HEK293 (cell line): ENCODE measurements at regions not wholly inside any gene's neighbourhood (a gene's known extent, or its start where the extent isn't known, plus 50 kb on each side); places are given as distances from the start of the nearest gene placed in this dataset.

Experiments
- CTCF ChIA-PET: fragments of 350-600 bp; formaldehyde crosslinking; extraction: SDS; loops from one replicate; lab custom pipeline; 2021; ENCODE audit warnings: antibody characterized with exemption; lab: Yijun Ruan, JAX
- POLR2A ChIA-PET: fragments of 300-600 bp; formaldehyde crosslinking; extraction: SDS; loops from one replicate; lab custom pipeline; 2020; ENCODE audit warnings: antibody characterized with exemption, inconsistent platforms; lab: Yijun Ruan, JAX
- H3K27ac ChIP-seq: fragments of 200-500 bp; sonication (Bioruptor generic); 2 replicates; pipeline ENCODE4 v1.5.1; 2014; ENCODE audit warnings: low read depth, low read length, control low read depth, inconsistent platforms; ENCODE audit errors: extremely low read depth
- H3K36me3 ChIP-seq, 2 experiments: fragments of 200-500 bp in 1 of 2; sonication (Bioruptor generic) in 1 of 2; 1 replicate in 1 of 2; 2 replicates in 1 of 2; pipeline ENCODE4 v1.5.1; 2014 to 2017; ENCODE audit warnings: inconsistent platforms in 2 of 2, low read length in 2 of 2; ENCODE audit not compliant: control insufficient read depth in 2 of 2, insufficient read depth in 1 of 2
- H3K4me1 ChIP-seq: fragments of 200-500 bp; sonication (Bioruptor generic); 2 replicates; pipeline ENCODE4 v1.5.1; 2014; ENCODE audit warnings: mild to moderate bottlenecking, low read length, inconsistent platforms; ENCODE audit not compliant: control insufficient read depth, insufficient read depth
- H3K4me3 ChIP-seq: 2 replicates; pipeline ENCODE4 v1.5.1; 2011; ENCODE audit warnings: low read depth, mild to moderate bottlenecking, control low read depth, low read length, moderate library complexity
- H3K9me3 ChIP-seq: fragments of 200-500 bp; sonication (Bioruptor generic); 2 replicates; pipeline ENCODE4 v1.5.1; 2014; ENCODE audit warnings: low read depth, low read length, inconsistent platforms; ENCODE audit not compliant: control insufficient read depth, insufficient read depth
- BCL11B ChIP-seq: fragments of 450-650 bp; formaldehyde crosslinking; IDR thresholded peaks from 2 replicates; pipeline ENCODE4 v1.5.1; 2016; ENCODE audit warnings: low read depth, missing biosample characterization, missing genetic modification characterization
- HOXA7 ChIP-seq: sonication (generic); formaldehyde crosslinking; IDR thresholded peaks from 2 replicates; pipeline ENCODE4 v1.8.1; 2022; ENCODE audit warnings: missing genetic modification reagents, borderline replicate concordance
- YY1 ChIP-seq: fragments of 450-650 bp; formaldehyde crosslinking; IDR thresholded peaks from 2 replicates; pipeline ENCODE4 v1.5.1; 2018; ENCODE audit warnings: missing biosample characterization, missing genetic modification characterization
- ZBTB48 ChIP-seq: fragments of 450-650 bp; formaldehyde crosslinking; IDR thresholded peaks from 2 replicates; pipeline ENCODE4 v1.5.1; 2016; ENCODE audit warnings: missing biosample characterization, missing genetic modification characterization
- ZFP69B ChIP-seq: fragments of 450-650 bp; formaldehyde crosslinking; IDR thresholded peaks from 2 replicates; pipeline ENCODE4 v1.5.1; 2016; ENCODE audit warnings: missing biosample characterization, missing genetic modification characterization
- ZNF184 ChIP-seq: fragments of 450-650 bp; IDR thresholded peaks from 2 replicates; pipeline ENCODE4 v1.5.1; 2018; ENCODE audit warnings: missing biosample characterization, mild to moderate bottlenecking, missing genetic modification characterization
- ZNF37A ChIP-seq: fragments of 450-650 bp; IDR thresholded peaks from 2 replicates; pipeline ENCODE4 v1.5.1; 2018; ENCODE audit warnings: missing biosample characterization, missing genetic modification characterization
- ZNF416 ChIP-seq: fragments of 450-650 bp; formaldehyde crosslinking; IDR thresholded peaks from 2 replicates; pipeline ENCODE4 v1.5.1; 2016; ENCODE audit warnings: missing biosample characterization, missing genetic modification characterization
- ZNF529 ChIP-seq: fragments of 450-650 bp; formaldehyde crosslinking; IDR thresholded peaks from 2 replicates; pipeline ENCODE4 v1.5.1; 2017; ENCODE audit warnings: missing genetic modification characterization, missing biosample characterization; ENCODE audit not compliant: insufficient replicate concordance
- ZNF549 ChIP-seq: fragments of 450-650 bp; IDR thresholded peaks from 2 replicates; pipeline ENCODE4 v1.5.1; 2018; ENCODE audit warnings: missing biosample characterization, missing genetic modification characterization, mild to moderate bottlenecking, inconsistent platforms, moderate library complexity
- ZNF629 ChIP-seq: fragments of 450-650 bp; formaldehyde crosslinking; IDR thresholded peaks from 2 replicates; pipeline ENCODE4 v1.5.1; 2017; ENCODE audit warnings: missing biosample characterization, missing genetic modification characterization
- ZNF658 ChIP-seq: fragments of 450-650 bp; formaldehyde crosslinking; IDR thresholded peaks from 2 replicates; pipeline ENCODE4; 2016; ENCODE audit warnings: missing biosample characterization, missing genetic modification characterization
- ZNF791 ChIP-seq: fragments of 450-650 bp; formaldehyde crosslinking; IDR thresholded peaks from 2 replicates; pipeline ENCODE4 v1.5.1; 2016; ENCODE audit warnings: missing biosample characterization, missing genetic modification characterization
- TF ChIP-seq, protein P1 (sequence below): fragments of 450-650 bp; formaldehyde crosslinking; IDR thresholded peaks from 2 replicates; pipeline ENCODE4 v1.5.1; 2016; ENCODE audit warnings: missing biosample characterization, missing genetic modification characterization
- TF ChIP-seq, protein P2 (sequence below): sonication (generic); formaldehyde crosslinking; IDR thresholded peaks from 2 replicates; pipeline ENCODE4 v1.8.1; 2022; ENCODE audit warnings: mild to moderate bottlenecking, moderate library complexity, missing genetic modification reagents
- TF ChIP-seq, protein P3 (sequence below): fragments of 450-650 bp; IDR thresholded peaks from 2 replicates; pipeline ENCODE4 v1.5.1; 2018; ENCODE audit warnings: missing biosample characterization, mild to moderate bottlenecking, missing genetic modification characterization
- TF ChIP-seq, protein P4 (sequence below): fragments of 450-650 bp; IDR thresholded peaks from 2 replicates; pipeline ENCODE4 v1.5.1; 2018; ENCODE audit warnings: missing biosample characterization, missing genetic modification characterization
- TF ChIP-seq, protein P5 (sequence below): fragments of 450-650 bp; formaldehyde crosslinking; IDR thresholded peaks from 2 replicates; pipeline ENCODE4 v1.5.1; 2017; ENCODE audit warnings: missing biosample characterization, mild to moderate bottlenecking, missing genetic modification characterization, moderate library complexity

DNA sequence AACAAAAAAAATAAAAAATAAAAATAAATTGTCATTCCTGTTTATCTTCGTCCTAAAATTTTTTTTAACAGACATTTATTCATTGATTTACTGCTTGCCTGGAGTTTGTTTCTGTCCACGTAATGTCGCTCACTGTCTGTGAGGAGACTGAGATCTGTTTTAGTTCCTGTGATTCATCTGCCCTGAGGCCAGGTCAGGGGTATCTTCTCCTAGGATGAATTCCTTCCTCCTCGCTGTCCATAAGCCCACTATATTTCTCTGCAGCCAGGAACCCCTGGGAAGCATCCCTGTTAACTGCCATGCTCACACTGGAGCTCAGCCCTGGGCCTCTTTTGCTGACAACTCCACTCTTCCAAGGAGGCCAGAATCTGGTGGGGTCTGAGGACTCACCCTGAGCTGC, 682.0 kb downstream of the MTRR start (continued):
- no peak for TF ChIP-seq ZNF529 (tag by site-specific recombination)
- TF ChIP-seq, protein P1, sequence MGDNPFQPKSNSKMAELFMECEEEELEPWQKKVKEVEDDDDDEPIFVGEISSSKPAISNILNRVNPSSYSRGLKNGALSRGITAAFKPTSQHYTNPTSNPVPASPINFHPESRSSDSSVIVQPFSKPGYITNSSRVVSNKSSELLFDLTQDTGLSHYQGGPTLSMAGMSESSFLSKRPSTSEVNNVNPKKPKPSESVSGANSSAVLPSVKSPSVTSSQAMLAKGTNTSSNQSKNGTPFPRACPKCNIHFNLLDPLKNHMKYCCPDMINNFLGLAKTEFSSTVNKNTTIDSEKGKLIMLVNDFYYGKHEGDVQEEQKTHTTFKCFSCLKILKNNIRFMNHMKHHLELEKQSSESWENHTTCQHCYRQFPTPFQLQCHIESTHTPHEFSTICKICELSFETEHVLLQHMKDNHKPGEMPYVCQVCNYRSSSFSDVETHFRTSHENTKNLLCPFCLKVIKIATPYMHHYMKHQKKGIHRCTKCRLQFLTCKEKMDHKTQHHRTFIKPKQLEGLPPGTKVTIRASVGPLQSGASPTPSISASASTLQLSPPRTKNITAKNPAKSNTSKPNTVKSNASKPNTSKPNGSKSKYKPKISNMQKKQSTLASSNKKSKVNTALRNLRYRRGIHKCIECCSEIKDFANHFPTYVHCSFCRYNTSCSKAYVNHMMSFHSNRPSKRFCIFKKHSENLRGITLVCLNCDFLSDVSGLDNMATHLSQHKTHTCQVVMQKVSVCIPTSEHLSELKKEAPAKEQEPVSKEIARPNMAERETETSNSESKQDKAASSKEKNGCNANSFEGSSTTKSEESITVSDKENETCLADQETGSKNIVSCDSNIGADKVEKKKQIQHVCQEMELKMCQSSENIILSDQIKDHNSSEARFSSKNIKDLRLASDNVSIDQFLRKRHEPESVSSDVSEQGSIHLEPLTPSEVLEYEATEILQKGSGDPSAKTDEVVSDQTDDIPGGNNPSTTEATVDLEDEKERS, result no peak
- TF ChIP-seq, protein P2, sequence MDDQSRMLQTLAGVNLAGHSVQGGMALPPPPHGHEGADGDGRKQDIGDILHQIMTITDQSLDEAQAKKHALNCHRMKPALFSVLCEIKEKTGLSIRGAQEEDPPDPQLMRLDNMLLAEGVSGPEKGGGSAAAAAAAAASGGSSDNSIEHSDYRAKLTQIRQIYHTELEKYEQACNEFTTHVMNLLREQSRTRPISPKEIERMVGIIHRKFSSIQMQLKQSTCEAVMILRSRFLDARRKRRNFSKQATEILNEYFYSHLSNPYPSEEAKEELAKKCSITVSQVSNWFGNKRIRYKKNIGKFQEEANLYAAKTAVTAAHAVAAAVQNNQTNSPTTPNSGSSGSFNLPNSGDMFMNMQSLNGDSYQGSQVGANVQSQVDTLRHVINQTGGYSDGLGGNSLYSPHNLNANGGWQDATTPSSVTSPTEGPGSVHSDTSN (CRISPR knock-in tag), result no peak

DNA sequence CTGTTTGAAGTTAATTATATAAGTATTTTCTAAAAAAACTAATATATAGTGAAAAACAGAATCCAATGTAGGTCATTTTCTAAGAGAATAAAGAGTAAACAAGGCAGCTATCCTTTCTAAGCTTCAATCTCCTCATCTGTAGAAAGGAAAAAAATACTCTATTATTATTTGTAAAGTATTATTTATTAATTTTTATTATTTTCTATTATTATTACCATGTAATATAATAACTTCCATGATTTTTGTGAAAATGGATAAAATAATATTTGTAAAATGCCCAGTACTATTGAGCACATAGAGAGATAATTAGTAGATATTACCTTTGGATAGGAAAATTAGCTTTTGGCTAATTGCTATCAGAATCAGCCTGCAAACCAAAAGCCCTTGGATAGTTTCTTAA, 684.4 kb downstream of the MTRR start:
- Histone ChIP-seq H3K4me1 (no peaks in the 10 kb centered on the region), H3K36me3 (no peaks in the 10 kb centered on the region), H3K9me3 (no peaks in the 10 kb centered on the region; the same call in none of the 2 replicates), H3K4me3 (no peak overlapping the region), H3K27ac (no peak overlapping the region)
- ChIA-PET CTCF (no interaction called here), POLR2A (no interaction called here)
- TF ChIP-seq ZNF629 (tag by site-specific recombination) (no peak), ZNF416 (tag by site-specific recombination) (no peak), ZFP69B (no peak), ZNF184 (tag by site-specific recombination) (no peak)
- TF ChIP-seq, protein P3, sequence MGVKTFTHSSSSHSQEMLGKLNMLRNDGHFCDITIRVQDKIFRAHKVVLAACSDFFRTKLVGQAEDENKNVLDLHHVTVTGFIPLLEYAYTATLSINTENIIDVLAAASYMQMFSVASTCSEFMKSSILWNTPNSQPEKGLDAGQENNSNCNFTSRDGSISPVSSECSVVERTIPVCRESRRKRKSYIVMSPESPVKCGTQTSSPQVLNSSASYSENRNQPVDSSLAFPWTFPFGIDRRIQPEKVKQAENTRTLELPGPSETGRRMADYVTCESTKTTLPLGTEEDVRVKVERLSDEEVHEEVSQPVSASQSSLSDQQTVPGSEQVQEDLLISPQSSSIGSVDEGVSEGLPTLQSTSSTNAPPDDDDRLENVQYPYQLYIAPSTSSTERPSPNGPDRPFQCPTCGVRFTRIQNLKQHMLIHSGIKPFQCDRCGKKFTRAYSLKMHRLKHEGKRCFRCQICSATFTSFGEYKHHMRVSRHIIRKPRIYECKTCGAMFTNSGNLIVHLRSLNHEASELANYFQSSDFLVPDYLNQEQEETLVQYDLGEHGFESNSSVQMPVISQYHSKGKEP, result no peak
- TF ChIP-seq, protein P4, sequence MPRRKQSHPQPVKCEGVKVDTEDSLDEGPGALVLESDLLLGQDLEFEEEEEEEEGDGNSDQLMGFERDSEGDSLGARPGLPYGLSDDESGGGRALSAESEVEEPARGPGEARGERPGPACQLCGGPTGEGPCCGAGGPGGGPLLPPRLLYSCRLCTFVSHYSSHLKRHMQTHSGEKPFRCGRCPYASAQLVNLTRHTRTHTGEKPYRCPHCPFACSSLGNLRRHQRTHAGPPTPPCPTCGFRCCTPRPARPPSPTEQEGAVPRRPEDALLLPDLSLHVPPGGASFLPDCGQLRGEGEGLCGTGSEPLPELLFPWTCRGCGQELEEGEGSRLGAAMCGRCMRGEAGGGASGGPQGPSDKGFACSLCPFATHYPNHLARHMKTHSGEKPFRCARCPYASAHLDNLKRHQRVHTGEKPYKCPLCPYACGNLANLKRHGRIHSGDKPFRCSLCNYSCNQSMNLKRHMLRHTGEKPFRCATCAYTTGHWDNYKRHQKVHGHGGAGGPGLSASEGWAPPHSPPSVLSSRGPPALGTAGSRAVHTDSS (tag by site-specific recombination), result no peak

DNA sequence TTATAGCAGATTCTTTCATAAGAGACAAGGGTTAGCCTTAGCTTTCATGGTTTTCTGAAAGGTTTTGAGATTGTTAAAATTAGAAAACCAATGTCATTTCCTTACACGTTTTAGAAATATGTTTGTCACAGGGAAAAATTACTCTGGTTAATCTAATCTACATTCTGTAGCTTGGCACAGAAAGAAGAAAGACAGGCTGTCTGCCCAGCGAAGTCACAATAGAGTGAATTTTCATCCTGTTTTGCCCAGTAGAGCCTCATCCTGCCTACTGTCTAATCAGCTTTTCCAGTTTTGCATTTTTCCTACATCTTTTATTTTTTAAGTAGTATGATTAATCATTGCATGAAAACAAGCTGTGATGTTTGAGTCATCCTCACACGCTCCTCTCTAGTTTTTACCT, 688.8 kb downstream of the MTRR start:
- TF ChIP-seq, protein P5, sequence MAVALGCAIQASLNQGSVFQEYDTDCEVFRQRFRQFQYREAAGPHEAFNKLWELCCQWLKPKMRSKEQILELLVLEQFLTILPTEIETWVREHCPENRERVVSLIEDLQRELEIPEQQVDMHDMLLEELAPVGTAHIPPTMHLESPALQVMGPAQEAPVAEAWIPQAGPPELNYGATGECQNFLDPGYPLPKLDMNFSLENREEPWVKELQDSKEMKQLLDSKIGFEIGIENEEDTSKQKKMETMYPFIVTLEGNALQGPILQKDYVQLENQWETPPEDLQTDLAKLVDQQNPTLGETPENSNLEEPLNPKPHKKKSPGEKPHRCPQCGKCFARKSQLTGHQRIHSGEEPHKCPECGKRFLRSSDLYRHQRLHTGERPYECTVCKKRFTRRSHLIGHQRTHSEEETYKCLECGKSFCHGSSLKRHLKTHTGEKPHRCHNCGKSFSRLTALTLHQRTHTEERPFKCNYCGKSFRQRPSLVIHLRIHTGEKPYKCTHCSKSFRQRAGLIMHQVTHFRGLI (tag by site-specific recombination), result no peak
- TF ChIP-seq ZNF658 (tag by site-specific recombination) (no peak), BCL11B (tag by site-specific recombination) (no peak), HOXA7 (CRISPR knock-in tag) (no peak), ZNF37A (tag by site-specific recombination) (no peak), ZNF791 (no peak), YY1 (tag by site-specific recombination) (no peak), ZNF549 (no peak), ZBTB48 (tag by site-specific recombination) (no peak)
- ChIA-PET POLR2A (no interaction called here), CTCF (no interaction called here)
- Histone ChIP-seq H3K4me3 (no peak overlapping the region), H3K4me1 (no peaks in the 10 kb centered on the region), H3K27ac (no peak overlapping the region), H3K9me3 (no peaks in the 10 kb centered on the region; the same call in 1 of the 2 replicates), H3K36me3 (no peaks in the 10 kb centered on the region)
